ENCODE measurements at regions not wholly inside any gene's neighbourhood (a gene's known extent, or its start where the extent isn't known, plus 50 kb on each side); places are given as distances from the start of the nearest gene placed in this dataset.
"Not testable (repeated sequence)": the region's sequence is repeated elsewhere in the genome, so short reads cannot be mapped to it uniquely, and the experiment has no call there.

DNA sequence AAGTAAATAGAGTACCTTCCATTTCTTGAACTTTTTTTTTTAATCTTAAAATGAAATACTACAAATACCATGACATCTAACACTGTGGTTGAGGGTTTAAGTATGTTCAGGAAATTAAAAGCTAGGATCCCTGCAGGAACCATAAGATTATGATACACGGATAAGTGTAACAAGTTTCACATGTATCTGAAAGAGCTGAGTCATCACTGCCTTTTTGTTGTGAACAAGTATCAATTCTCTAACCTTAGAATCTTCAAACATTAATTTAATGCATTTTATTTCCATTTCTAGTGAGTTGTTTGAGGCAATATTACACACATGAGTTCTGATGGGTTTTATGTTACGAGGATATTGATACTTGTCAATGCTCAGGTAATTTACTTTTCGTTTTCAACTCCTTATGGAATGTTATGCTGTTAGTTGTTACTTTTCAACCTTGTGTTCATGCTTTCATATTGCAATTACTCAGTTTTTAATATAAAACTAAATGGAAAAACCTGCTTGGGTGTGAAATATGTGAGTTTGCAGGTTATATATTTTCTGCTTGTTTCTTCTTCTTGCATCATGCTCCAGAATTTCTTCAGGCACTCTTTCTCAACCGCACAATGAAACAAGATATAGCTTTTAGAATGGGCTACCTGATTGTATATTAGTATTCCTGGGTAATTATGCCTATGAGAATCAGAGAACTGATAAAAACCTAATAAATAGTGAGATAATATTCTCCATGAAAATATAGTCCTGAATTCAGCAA lies 361.3 kb upstream of the MTNR1B start:
- Histone ChIP-seq H3K4me3 (no peak overlapping the region), H3K4me1 (no peaks in the 10 kb centered on the region), H3K36me3 (no peaks in the 10 kb centered on the region), H3K9me3 (no peaks in the 10 kb centered on the region), H3K27ac (no peak overlapping the region), H3K27me3 (no peaks in the 10 kb centered on the region)
- TF ChIP-seq POLR2A (IDR thresholded peaks at IDR 0.05) (no peak), CTCF (IDR thresholded peaks at IDR 0.05) (no peak)
- 59% methylated on average over 4 of the region's 4 CpGs for WGBS (ENCODE audit: insufficient coverage, low coverage, low lambda C conversion rate, missing lambda C conversion rate)
- no peak for ATAC-seq
- DNase-seq = no peak
- intact Hi-C loops (cut with DNase I) = no loop called here

- H3K9me3 ChIP-seq = no peaks in the 10 kb centered on the region
- no peaks in the 10 kb centered on the region for H3K36me3 ChIP-seq
- no peak overlapping the region for H3K27ac ChIP-seq
- H3K4me1 ChIP-seq = no peaks in the 10 kb centered on the region
- no peaks in the 10 kb centered on the region for H3K27me3 ChIP-seq
- WGBS (ENCODE audit: insufficient coverage, low coverage, low lambda C conversion rate, missing lambda C conversion rate) = 56% methylated on average over 3 of the region's 4 CpGs
- DNase-seq = no peak
- intact Hi-C loops (cut with DNase I) = no loop called here
- no peak for ATAC-seq
- no peak overlapping the region for H3K4me3 ChIP-seq
- no peak for TF ChIP-seq CTCF (IDR thresholded peaks at IDR 0.05)
Observed at GRCh38 chr11:92611157-92611556, 358.3 kb upstream of the MTNR1B start.

DNA sequence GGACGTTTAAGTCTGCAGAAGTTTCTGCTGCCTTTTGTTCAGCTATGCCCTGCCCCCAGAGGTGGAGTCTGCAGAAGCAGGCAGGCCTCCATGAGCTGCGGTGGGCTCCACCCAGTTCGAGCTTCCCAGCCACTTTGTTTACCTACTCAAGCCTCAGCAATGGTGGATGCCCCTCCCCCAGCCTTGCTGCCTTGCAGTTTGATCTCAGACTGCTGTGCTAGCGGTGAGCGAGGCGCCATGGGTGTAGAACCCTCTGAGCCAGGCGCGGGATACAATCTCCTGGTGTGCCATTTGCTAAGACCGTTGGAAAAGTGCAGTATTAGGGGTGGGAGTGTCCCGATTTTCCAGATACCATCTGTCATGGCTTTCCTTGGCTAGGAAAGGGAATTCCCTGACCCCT lies 351.4 kb upstream of the MTNR1B start:
- H3K4me1 ChIP-seq; H3K9me3 ChIP-seq; H3K36me3 ChIP-seq; H3K27me3 ChIP-seq; H3K4me3 ChIP-seq; H3K27ac ChIP-seq; ATAC-seq; DNase-seq; intact Hi-C loops (cut with DNase I): not testable (repeated sequence)
- WGBS (ENCODE audit: insufficient coverage, low coverage, low lambda C conversion rate, missing lambda C conversion rate) = 78% methylated on average over 6 of the region's 10 CpGs

DNA sequence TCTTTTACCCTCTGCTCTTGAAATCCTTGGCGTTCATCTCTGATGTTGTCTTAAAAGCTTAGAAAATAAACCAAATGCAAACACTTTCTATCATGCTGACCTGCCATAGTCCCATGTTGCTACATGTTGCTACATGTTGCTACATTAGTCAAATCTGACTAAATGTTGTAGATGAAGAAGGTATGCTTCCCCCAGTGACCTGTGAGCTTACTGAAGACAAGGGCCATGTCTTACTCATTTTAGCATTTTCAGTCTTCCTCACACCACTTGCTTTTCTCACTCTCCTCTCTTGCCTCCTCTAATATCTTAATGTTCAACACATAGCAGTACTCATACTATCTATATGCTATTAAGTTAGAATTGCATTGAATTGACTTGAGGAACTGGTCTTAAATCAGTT lies 346.4 kb upstream of the MTNR1B start:
- H3K9me3 ChIP-seq = no peaks in the 10 kb centered on the region
- no peak overlapping the region for H3K27ac ChIP-seq
- intact Hi-C loops (cut with DNase I) = no loop called here
- H3K27me3 ChIP-seq = no peaks in the 10 kb centered on the region
- H3K4me3 ChIP-seq = no peak overlapping the region
- H3K36me3 ChIP-seq = no peaks in the 10 kb centered on the region
- DNase-seq (no peak), ATAC-seq (no peak)
- WGBS (ENCODE audit: insufficient coverage, low coverage, low lambda C conversion rate, missing lambda C conversion rate) = 67% methylated on average over 1 of the region's 1 CpG
- TF ChIP-seq POLR2A (IDR thresholded peaks at IDR 0.05) = no peak
- no peaks in the 10 kb centered on the region for H3K4me1 ChIP-seq

DNA sequence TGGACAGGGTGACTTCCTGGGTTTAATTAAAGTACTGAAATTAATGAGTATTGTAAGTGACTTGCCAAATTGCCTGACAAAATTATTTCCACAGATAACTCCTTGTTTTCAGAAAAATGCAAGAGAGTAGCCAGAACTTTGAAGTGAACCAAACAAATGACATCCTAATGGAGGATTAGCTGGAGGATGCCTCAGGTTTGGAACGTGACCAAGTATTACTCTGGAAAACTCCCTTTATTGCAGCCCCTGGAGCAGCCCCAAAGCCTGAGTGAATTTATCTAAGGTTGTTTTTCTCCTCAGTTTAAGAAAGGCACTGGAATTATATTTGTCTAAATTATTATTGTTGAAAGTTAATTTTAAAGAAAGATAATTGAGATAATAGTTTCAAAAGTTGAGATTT lies 343.6 kb upstream of the MTNR1B start:
- H3K36me3 ChIP-seq = no peaks in the 10 kb centered on the region
- no peak for DNase-seq
- no peak for ATAC-seq
- WGBS (ENCODE audit: insufficient coverage, low coverage, low lambda C conversion rate, missing lambda C conversion rate) = 50% methylated on average over 1 of the region's 1 CpG
- no peaks in the 10 kb centered on the region for H3K9me3 ChIP-seq
- no peak overlapping the region for H3K4me3 ChIP-seq
- H3K27me3 ChIP-seq = no peaks in the 10 kb centered on the region
- TF ChIP-seq CTCF (IDR thresholded peaks at IDR 0.05) (no peak), POLR2A (IDR thresholded peaks at IDR 0.05) (no peak)
- H3K27ac ChIP-seq = no peak overlapping the region
- H3K4me1 ChIP-seq = no peaks in the 10 kb centered on the region
- intact Hi-C loops (cut with DNase I) = no loop called here
